PC-9 (cell line): ENCODE measurements at regions not wholly inside any gene's neighbourhood (a gene's known extent, or its start where the extent isn't known, plus 50 kb on each side); places are given as distances from the start of the nearest gene placed in this dataset.

Experiments used
- BruUV-seq: library from RNA; stranded (reverse); fragments of 400-500 nt; replicated peaks from 2 replicates; lab custom pipeline; 2021; lab: Mats Ljungman, UMichigan
- CTCF ChIA-PET: fragments of 300-600 bp; sonication (Branson Sonifier 250); formaldehyde crosslinking; loops from one replicate; lab custom pipeline; 2022; ENCODE audit warnings: antibody characterized with exemption; lab: Charles Lee
- POLR2A ChIA-PET: fragments of 300-600 bp; sonication (Branson Sonifier 250); formaldehyde crosslinking; loops from one replicate; lab custom pipeline; 2022; ENCODE audit warnings: antibody characterized with exemption; ENCODE audit not compliant: unreplicated experiment; lab: Charles Lee
- DNase-seq, 2 experiments: peaks; one replicate each; pipeline versions ENCODE4 v3.0.0 to v3.0.0-alpha.2; 2015 to 2022; ENCODE audit warnings: mixed read lengths in 1 of 2
- H2AFZ ChIP-seq: fragments of 200-600 bp; sonication (generic); 2 replicates; pipeline ENCODE4 v1.8.1; 2017; ENCODE audit warnings: antibody characterized with exemption
- H3F3A ChIP-seq: fragments of 200-600 bp; sonication (generic); 2 replicates; pipeline ENCODE4 v1.8.1; 2017; ENCODE audit warnings: antibody characterized with exemption, mild to moderate bottlenecking, low read depth; ENCODE audit not compliant: insufficient read depth
- H3K27ac ChIP-seq: fragments of 200-600 bp; sonication (generic); 2 replicates; pipeline ENCODE4 v1.6.1; 2016; ENCODE audit warnings: mixed run types
- H3K27me3 ChIP-seq: fragments of 200-600 bp; sonication (generic); 2 replicates; pipeline ENCODE4 v1.6.1; 2016; ENCODE audit warnings: low read depth, mixed run types; ENCODE audit not compliant: insufficient read depth
- H3K36me3 ChIP-seq: fragments of 200-600 bp; sonication (generic); 2 replicates; pipeline ENCODE4 v1.6.1; 2016; ENCODE audit warnings: low read depth, mixed run types
- H3K4me1 ChIP-seq: fragments of 200-600 bp; sonication (generic); replicated peaks from 2 replicates; pipeline ENCODE4 v1.6.1; 2016; ENCODE audit warnings: mixed run types; ENCODE audit not compliant: insufficient read depth
- H3K4me2 ChIP-seq: fragments of 200-600 bp; sonication (generic); 2 replicates; pipeline ENCODE4 v1.6.1; 2017; ENCODE audit warnings: mixed run types
- H3K4me3 ChIP-seq: fragments of 200-600 bp; sonication (generic); 2 replicates; pipeline ENCODE4 v1.6.1; 2016; ENCODE audit warnings: mixed run types
- H3K79me2 ChIP-seq: fragments of 200-600 bp; sonication (generic); 2 replicates; pipeline ENCODE4 v1.6.1; 2017; ENCODE audit warnings: low read depth, mixed run types
- H3K9me2 ChIP-seq: fragments of 200-600 bp; sonication (generic); 2 replicates; pipeline ENCODE4 v1.8.1; 2017; ENCODE audit warnings: mild to moderate bottlenecking; ENCODE audit not compliant: insufficient read depth
- H3K9me3 ChIP-seq: fragments of 200-600 bp; sonication (generic); 2 replicates; pipeline ENCODE4 v1.8.1; 2016; ENCODE audit warnings: low read depth; ENCODE audit not compliant: insufficient read depth
- H4K20me1 ChIP-seq: fragments of 200-600 bp; sonication (generic); 2 replicates; pipeline ENCODE4 v1.8.1; 2017; ENCODE audit not compliant: insufficient read depth
- CTCF ChIP-seq: fragments of 200-600 bp; sonication (generic); conservative IDR thresholded peaks from 2 replicates; pipeline ENCODE4 v1.6.1; 2017; ENCODE audit warnings: mixed run types, antibody characterized with exemption, mild to moderate bottlenecking, moderate library complexity
- EZH2 ChIP-seq: fragments of 200-600 bp; sonication (generic); IDR thresholded peaks from 2 replicates; pipeline ENCODE4 v1.8.0; 2017; ENCODE audit warnings: antibody characterized with exemption, low read depth
- intact Hi-C: fragments of 100-400 bp; cut with micrococcal nuclease; formaldehyde crosslinking; loops from one replicate; pipeline ENCODE4 v1.10.0; 2022; ENCODE audit not compliant: unreplicated experiment

GRCh38 chr3:111278959-111279358, 207.3 kb downstream of the NECTIN3 start:
- no TSS peak for BruUV-seq
- Histone ChIP-seq H3K4me1 (no peaks in the 10 kb centered on the region), H2AFZ (no peak overlapping the region), H3K9me2 (0 out of 2 replicates have a peak, but pooled peaks cover 3% of the 10 kb centered on the region), H4K20me1 (no peaks in the 10 kb centered on the region), H3K36me3 (no peaks in the 10 kb centered on the region), H3K4me3 (no peak overlapping the region), H3K4me2 (no peak overlapping the region), H3K9me3 (no peaks in the 10 kb centered on the region), H3K27ac (no peak overlapping the region), H3F3A (no peaks in the 10 kb centered on the region), H3K79me2 (no peaks in the 10 kb centered on the region), H3K27me3 (no peaks in the 10 kb centered on the region)
- CTCF ChIA-PET, result no interaction called here
- no peak for DNase-seq
- POLR2A ChIA-PET, result no interaction called here
- TF ChIP-seq EZH2 (no peak), CTCF (no peak)
- intact Hi-C loops, result no loop called here

GRCh38 chr3:111282024-111282423, 210.4 kb downstream of the NECTIN3 start:
- Histone ChIP-seq H3K9me2 (0 out of 2 replicates have a peak, but pooled peaks cover 3% of the 10 kb centered on the region), H3K27me3 (no peaks in the 10 kb centered on the region), H3K4me1 (no peaks in the 10 kb centered on the region), H3K4me3 (no peak overlapping the region), H3K4me2 (no peak overlapping the region), H2AFZ (0 out of 2 replicates have a peak overlapping the region, but pooled peaks have one; percentile 10), H3K27ac (no peak overlapping the region), H3K79me2 (no peaks in the 10 kb centered on the region), H4K20me1 (no peaks in the 10 kb centered on the region), H3K36me3 (no peaks in the 10 kb centered on the region), H3F3A (no peaks in the 10 kb centered on the region), H3K9me3 (no peaks in the 10 kb centered on the region)
- BruUV-seq, result no TSS peak
- ChIA-PET CTCF (no interaction called here), POLR2A (no interaction called here)
- intact Hi-C loops, result no loop called here
- DNase-seq, result no peak
- TF ChIP-seq EZH2, result no peak
- TF ChIP-seq CTCF, result no peak

GRCh38 chr3:111283165-111283564, 211.5 kb downstream of the NECTIN3 start:
- H3K27me3 ChIP-seq, result no peaks in the 10 kb centered on the region
- H3K9me2 ChIP-seq, result 0 out of 2 replicates have a peak, but pooled peaks cover 3% of the 10 kb centered on the region
- no peak overlapping the region for H2AFZ ChIP-seq
- ChIA-PET CTCF (no interaction called here), POLR2A (no interaction called here)
- intact Hi-C loops, result no loop called here
- H3K9me3 ChIP-seq, result no peaks in the 10 kb centered on the region
- H3K4me1 ChIP-seq, result no peaks in the 10 kb centered on the region
- no peaks in the 10 kb centered on the region for H4K20me1 ChIP-seq
- no peak overlapping the region for H3K4me2 ChIP-seq
- no peaks in the 10 kb centered on the region for H3F3A ChIP-seq
- no peak overlapping the region for H3K4me3 ChIP-seq
- no TSS peak for BruUV-seq
- no peak for DNase-seq
- H3K27ac ChIP-seq, result no peak overlapping the region
- no peak for TF ChIP-seq EZH2
- no peak for TF ChIP-seq CTCF
- no peaks in the 10 kb centered on the region for H3K79me2 ChIP-seq
- no peaks in the 10 kb centered on the region for H3K36me3 ChIP-seq
